ENCODE measurements at regions not wholly inside any gene's neighbourhood (a gene's known extent, or its start where the extent isn't known, plus 50 kb on each side); places are given as distances from the start of the nearest gene placed in this dataset.
"Not testable (repeated sequence)": the region's sequence is repeated elsewhere in the genome, so short reads cannot be mapped to it uniquely, and the experiment has no call there.

GRCh38 chr1:166305371-166305770, 138.6 kb upstream of the FAM78B start:
- DNase-seq (ENCODE audit: low read depth, low spot score) = no peak

- no peak for DNase-seq (ENCODE audit: low read depth, low spot score)
These were observed 140.7 kb upstream of the FAM78B start for GRCh38 chr1:166307261-166308188.

DNA sequence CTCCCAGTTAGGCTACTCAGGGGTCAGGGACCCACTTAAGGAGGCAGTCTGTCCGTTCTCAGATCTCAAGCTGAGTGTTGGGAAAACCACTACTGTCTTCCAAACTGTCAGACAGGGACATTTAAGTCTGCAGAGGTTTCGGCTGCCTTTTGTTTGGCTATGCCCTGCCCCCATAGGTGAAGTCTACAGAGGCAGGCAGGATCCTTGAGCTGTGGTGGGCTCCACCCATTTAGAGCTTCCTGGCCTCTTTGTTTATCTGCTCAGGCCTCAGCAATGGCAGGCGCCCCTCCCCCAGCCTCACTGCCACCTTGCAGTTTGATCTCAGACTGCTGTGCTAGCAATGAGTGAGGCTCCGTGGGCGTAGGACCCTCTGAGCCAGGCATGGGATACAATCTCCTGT, 149.5 kb upstream of the FAM78B start:
- not testable (repeated sequence) for DNase-seq (ENCODE audit: low read depth, low spot score)

DNA sequence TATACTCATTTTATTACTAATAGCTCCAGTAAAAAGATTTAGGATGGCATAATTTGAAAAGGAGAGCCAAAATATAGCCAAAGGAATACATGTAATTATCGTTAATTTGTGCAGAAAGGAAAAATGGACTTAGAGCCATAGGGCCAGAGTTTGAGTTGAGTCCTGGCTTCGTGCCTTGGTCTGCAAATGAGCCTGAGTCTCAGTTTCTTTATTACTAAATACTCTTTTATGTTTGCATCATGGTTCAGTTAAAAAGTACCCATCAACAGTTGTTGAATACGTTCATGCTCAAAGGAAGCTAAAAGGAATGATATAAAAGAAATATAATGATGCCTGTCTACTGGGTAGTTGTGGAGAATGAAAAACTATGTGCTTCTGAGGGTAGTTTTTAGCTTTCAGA, 155.7 kb upstream of the FAM78B start:
- DNase-seq (ENCODE audit: low read depth, low spot score) = no peak

DNA sequence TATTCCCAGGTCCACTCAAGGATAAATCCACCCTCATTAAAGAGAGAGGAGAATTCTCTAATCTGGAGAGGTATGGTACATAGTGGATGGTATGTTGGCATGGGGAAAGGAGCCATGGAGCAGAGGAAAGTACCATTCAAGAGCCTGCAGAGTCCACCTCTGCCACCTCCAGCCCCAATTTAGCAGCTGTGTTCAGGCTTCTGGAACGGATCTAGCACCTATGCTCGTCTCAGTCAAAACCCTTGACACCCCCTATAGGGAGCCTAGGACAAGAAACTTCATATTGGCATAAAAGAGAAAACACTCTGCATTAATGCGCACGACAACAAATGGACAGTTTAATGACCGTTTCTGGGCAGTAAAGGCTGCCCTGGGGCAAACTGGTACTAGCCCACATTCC, 161.1 kb upstream of the FAM78B start:
- no peak for DNase-seq (ENCODE audit: low read depth, low spot score)

GRCh38 chr1:166328956-166329355, 162.2 kb upstream of the FAM78B start:
- DNase-seq (ENCODE audit: low read depth, low spot score) = no peak

DNA sequence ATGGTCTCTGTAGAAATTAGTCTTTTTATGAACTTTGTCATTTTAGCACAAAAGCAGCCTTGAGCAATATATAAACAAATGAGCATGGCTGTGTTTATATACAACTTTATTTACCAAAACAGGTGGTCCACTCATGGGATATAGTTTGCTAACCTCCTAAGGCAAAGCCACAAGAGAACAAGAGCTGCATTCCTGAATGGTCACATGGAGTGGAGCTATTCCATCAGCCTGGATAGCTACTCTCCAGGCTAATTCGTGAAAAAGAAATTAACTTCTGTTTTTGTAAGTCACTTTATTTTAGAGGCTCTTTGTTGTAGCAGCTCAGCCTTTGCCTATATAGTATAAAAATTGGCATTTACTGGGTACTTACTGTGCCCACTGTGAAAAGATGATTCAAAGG, 163.3 kb upstream of the FAM78B start:
- no peak for DNase-seq (ENCODE audit: low read depth, low spot score)

- DNase-seq (ENCODE audit: low read depth, low spot score) = no peak
These were observed 171.3 kb upstream of the FAM78B start for GRCh38 chr1:166338105-166338504.

- DNase-seq (ENCODE audit: low read depth, low spot score) = no peak
These were observed 173.9 kb upstream of the FAM78B start for GRCh38 chr1:166340709-166341108.

DNA sequence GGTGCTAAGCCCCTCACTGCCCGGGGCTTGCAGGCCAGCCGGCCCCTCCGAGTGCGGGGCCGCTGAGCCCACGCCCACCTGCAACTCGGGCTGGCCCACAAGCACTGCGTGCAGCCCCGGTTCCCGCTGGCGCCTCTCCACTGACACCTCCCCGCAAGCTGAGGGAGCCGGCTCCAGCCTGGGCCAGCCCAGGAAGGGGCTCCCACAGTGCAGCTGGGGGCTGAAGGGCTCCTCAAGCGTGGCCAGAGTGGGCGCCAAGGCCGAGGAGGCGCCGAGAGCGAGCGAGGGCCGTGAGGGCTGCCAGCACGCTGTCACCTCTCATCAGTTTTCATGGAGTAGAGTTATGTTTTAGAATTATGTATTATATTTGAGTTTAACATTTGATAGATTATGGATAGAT, 176.5 kb upstream of the FAM78B start:
- DNase-seq (ENCODE audit: low read depth, low spot score) = no peak

- no peak for DNase-seq (ENCODE audit: low read depth, low spot score)
These were observed 183.7 kb upstream of the FAM78B start for GRCh38 chr1:166350490-166350889.

DNA sequence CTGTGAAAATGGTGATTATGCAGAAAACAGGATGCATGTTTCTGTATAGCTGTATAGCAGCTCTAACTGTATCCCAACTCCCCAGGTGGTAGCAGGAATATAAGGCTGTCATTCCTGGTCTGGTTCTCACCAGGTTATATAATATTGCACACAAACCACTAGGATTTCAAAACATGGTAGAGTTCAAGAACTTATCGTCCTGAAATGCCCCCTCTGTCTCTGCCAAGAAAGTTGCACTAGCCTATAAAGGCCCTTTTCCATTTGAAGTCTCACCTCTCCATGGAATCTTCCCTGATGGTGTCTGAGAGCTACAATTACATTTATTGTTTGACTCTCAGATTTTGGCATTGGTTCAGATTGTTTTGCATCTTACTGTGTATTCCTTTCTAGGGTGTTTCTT, 184.9 kb upstream of the FAM78B start:
- DNase-seq (ENCODE audit: low read depth, low spot score) = no peak

DNA sequence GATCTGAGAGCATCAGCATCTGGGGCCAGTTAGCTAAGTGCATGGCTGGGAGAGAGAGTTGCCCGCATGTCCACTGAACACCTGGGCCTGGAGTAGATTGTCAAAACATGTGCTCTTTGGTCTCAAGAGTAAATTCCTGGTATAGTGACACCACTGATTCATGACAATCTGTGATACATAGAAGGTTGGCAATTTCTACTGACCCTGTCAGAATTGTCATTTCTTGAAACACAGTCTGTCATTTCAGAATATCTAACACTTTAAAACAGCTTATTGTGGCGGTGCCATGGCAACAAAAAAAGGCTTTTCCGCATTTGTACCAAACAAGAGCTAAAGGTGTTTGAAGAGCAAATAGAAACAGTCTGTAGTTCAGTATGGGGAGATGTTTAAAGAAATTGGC, 186.4 kb upstream of the FAM78B start:
- no peak for DNase-seq (ENCODE audit: low read depth, low spot score)

GRCh38 chr1:166354406-166354805, 187.6 kb upstream of the FAM78B start:
- no peak for DNase-seq (ENCODE audit: low read depth, low spot score)

- DNase-seq (ENCODE audit: low read depth, low spot score) = no peak
These were observed 198.3 kb upstream of the FAM78B start for GRCh38 chr1:166365081-166365480.

- no peak for DNase-seq (ENCODE audit: low read depth, low spot score)
These were observed 201.2 kb upstream of the FAM78B start for GRCh38 chr1:166368030-166368429.

GRCh38 chr1:166377896-166378295, 211.1 kb upstream of the FAM78B start:
- no peak for DNase-seq (ENCODE audit: low read depth, low spot score)

DNA sequence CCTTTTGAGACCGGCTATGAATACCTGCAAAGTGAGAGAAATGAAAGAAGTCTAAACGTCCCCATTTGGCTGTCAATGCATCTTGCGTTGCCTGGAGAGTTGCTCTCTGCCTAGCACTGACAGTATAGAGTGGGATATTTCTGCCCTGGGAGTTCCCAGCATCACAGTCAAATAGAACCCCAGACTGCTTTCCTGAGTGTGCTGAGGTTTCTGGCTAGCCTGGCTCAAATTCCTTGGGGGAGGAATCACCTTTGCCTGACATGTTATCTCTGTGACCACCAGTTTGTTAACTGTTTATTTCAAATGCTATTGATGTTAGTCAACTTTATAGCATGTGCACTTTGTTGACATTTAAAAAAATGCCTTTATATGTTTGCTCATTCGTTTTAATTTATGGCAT, 212.0 kb upstream of the FAM78B start:
- DNase-seq (ENCODE audit: low read depth, low spot score) = no peak

- no peak for DNase-seq (ENCODE audit: low read depth, low spot score)
These were observed 212.6 kb upstream of the FAM78B start for GRCh38 chr1:166379447-166379846.

DNA sequence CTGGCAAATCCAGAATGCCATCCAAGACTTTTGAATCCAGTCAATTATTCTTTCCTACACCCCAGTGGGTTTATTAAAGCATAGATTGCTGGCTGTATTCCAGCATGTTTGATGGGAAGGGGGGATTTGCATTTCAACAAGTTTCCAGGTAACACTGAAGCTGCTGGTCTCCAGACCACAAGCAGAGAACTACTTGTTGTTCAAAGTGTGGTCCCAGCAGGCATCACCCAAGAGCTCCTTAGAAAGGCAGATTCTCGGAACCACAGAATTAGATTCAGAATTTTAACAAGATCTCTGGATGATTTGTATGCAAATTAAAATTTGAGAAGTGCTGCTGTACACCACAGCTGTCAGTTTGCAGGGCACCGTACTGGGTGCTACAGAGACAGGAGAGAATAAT, 216.3 kb upstream of the FAM78B start:
- DNase-seq (ENCODE audit: low read depth, low spot score) = no peak

GRCh38 chr1:166383635-166384346, 217.0 kb upstream of the FAM78B start:
- no peak for DNase-seq (ENCODE audit: low read depth, low spot score)

GRCh38 chr1:166384948-166385347, 218.1 kb upstream of the FAM78B start:
- DNase-seq (ENCODE audit: low read depth, low spot score) = no peak
